ENCODE measurements at regions not wholly inside any gene's neighbourhood (a gene's known extent, or its start where the extent isn't known, plus 50 kb on each side); places are given as distances from the start of the nearest gene placed in this dataset.

GRCh38 chr13:56558698-56559320 lies 581.9 kb upstream of the PRR20A start:
- no peak for TF ChIP-seq CTCF (conservative IDR thresholded peaks at IDR 0.05)
- Mint-ChIP-seq H3K27ac (ENCODE audit: unreplicated experiment) (no peak overlapping the region), H3K4me1 (no peaks in the 10 kb centered on the region), H3K4me3 (no peak overlapping the region), H3K36me3 (ENCODE audit: low read depth) (no peaks in the 10 kb centered on the region), H3K27me3 (ENCODE audit: low read depth) (no peaks in the 10 kb centered on the region), H3K9me3 (peaks cover 6% of the 10 kb centered on the region)
- no peak for DNase-seq (ENCODE audit: low read depth, low spot score)

GRCh38 chr13:56561327-56561726 lies 579.4 kb upstream of the PRR20A start:
- H3K27me3 Mint-ChIP-seq (ENCODE audit: low read depth): no peaks in the 10 kb centered on the region

GRCh38 chr13:56563663-56564062 lies 577.1 kb upstream of the PRR20A start:
- Mint-ChIP-seq H3K9me3 (peaks cover 3% of the 10 kb centered on the region), H3K36me3 (ENCODE audit: low read depth) (no peaks in the 10 kb centered on the region), H3K27ac (ENCODE audit: unreplicated experiment) (no peak overlapping the region), H3K4me3 (no peak overlapping the region), H3K27me3 (ENCODE audit: low read depth) (no peaks in the 10 kb centered on the region), H3K4me1 (no peaks in the 10 kb centered on the region)
- DNase-seq (ENCODE audit: low read depth, low spot score): no peak
- no peak for TF ChIP-seq CTCF (conservative IDR thresholded peaks at IDR 0.05)

More at GRCh38 chr13:56561327-56561726, 579.4 kb upstream of the PRR20A start:
- TF ChIP-seq CTCF (conservative IDR thresholded peaks at IDR 0.05): peak; percentile 53
- DNase-seq (ENCODE audit: low read depth, low spot score): no peak
- Mint-ChIP-seq H3K4me1 (no peaks in the 10 kb centered on the region), H3K27ac (ENCODE audit: unreplicated experiment) (no peak overlapping the region), H3K4me3 (no peak overlapping the region), H3K36me3 (ENCODE audit: low read depth) (no peaks in the 10 kb centered on the region), H3K9me3 (peaks cover 6% of the 10 kb centered on the region)

GRCh38 chr13:56586976-56587375 lies 553.7 kb upstream of the PRR20A start:
- Mint-ChIP-seq H3K4me3 (no peak overlapping the region), H3K9me3 (peaks cover 3% of the 10 kb centered on the region), H3K4me1 (no peaks in the 10 kb centered on the region), H3K27me3 (ENCODE audit: low read depth) (no peaks in the 10 kb centered on the region), H3K27ac (ENCODE audit: unreplicated experiment) (no peak overlapping the region), H3K36me3 (ENCODE audit: low read depth) (no peaks in the 10 kb centered on the region)
- TF ChIP-seq CTCF (conservative IDR thresholded peaks at IDR 0.05): no peak
- no peak for DNase-seq (ENCODE audit: low read depth, low spot score)

GRCh38 chr13:56615572-56615971 lies 525.1 kb upstream of the PRR20A start:
- no peak for TF ChIP-seq CTCF (conservative IDR thresholded peaks at IDR 0.05)
- Mint-ChIP-seq H3K36me3 (ENCODE audit: low read depth) (no peaks in the 10 kb centered on the region), H3K9me3 (peaks cover 2% of the 10 kb centered on the region), H3K4me3 (no peak overlapping the region), H3K27ac (ENCODE audit: unreplicated experiment) (no peak overlapping the region), H3K4me1 (no peaks in the 10 kb centered on the region), H3K27me3 (ENCODE audit: low read depth) (no peaks in the 10 kb centered on the region)
- DNase-seq (ENCODE audit: low read depth, low spot score): no peak

All from neural crest cell (in vitro differentiated cells).